MM.1S (cell line): ENCODE measurements at regions not wholly inside any gene's neighbourhood (a gene's known extent, or its start where the extent isn't known, plus 50 kb on each side); places are given as distances from the start of the nearest gene placed in this dataset.

ENCODE experiments used
- DNase-seq: peaks from one replicate; pipeline ENCODE4 v3.0.0-alpha.2; 2015
- H2AFZ ChIP-seq: fragments of 300-600 bp; sonication (generic); 2 replicates; pipeline ENCODE4 v1.6.0; 2016; ENCODE audit warnings: antibody characterized with exemption, low read length
- H3F3A ChIP-seq: fragments of 300-600 bp; sonication (generic); 2 replicates; pipeline ENCODE4 v1.6.1; 2016; ENCODE audit warnings: mild to moderate bottlenecking, antibody characterized with exemption, low read length, moderate library complexity, mixed read lengths; ENCODE audit not compliant: insufficient read depth
- H3K27ac ChIP-seq: fragments of 300-600 bp; sonication (generic); 2 replicates; pipeline ENCODE4 v1.5.1; 2016; ENCODE audit warnings: mild to moderate bottlenecking, low read length
- H3K27me3 ChIP-seq: fragments of 300-600 bp; sonication (generic); replicated peaks from 2 replicates; pipeline ENCODE4 v1.6.0; 2016; ENCODE audit warnings: low read length; ENCODE audit not compliant: insufficient read depth
- H3K36me3 ChIP-seq: fragments of 300-600 bp; sonication (generic); replicated peaks from 2 replicates; pipeline ENCODE4 v1.6.1; 2016; ENCODE audit warnings: mild to moderate bottlenecking, low read length, mixed read lengths; ENCODE audit not compliant: insufficient read depth
- H3K4me1 ChIP-seq: fragments of 300-600 bp; sonication (generic); 2 replicates; pipeline ENCODE4 v1.6.1; 2016; ENCODE audit warnings: low read length, mixed read lengths
- H3K4me2 ChIP-seq: fragments of 300-600 bp; sonication (generic); 2 replicates; pipeline ENCODE4 v1.6.0; 2016; ENCODE audit warnings: low read depth, low read length
- H3K4me3 ChIP-seq: fragments of 300-600 bp; sonication (generic); 2 replicates; pipeline ENCODE4 v1.5.1; 2016; ENCODE audit warnings: low read length, mixed read lengths
- H3K79me2 ChIP-seq: fragments of 300-600 bp; sonication (generic); 2 replicates; pipeline ENCODE4 v1.6.1; 2016; ENCODE audit warnings: mixed run types, low read length, mixed read lengths
- H3K9ac ChIP-seq: fragments of 300-600 bp; sonication (generic); 2 replicates; pipeline ENCODE4 v1.6.1; 2016; ENCODE audit warnings: low read length, mixed read lengths
- H3K9me2 ChIP-seq: fragments of 300-600 bp; sonication (generic); replicated peaks from 2 replicates; pipeline ENCODE4 v1.6.1; 2016; ENCODE audit warnings: mild to moderate bottlenecking, low read length, mixed read lengths; ENCODE audit not compliant: insufficient read depth
- H3K9me3 ChIP-seq: fragments of 300-600 bp; sonication (generic); replicated peaks from 2 replicates; pipeline ENCODE4 v1.6.1; 2016; ENCODE audit warnings: mild to moderate bottlenecking, low read length, mixed read lengths; ENCODE audit not compliant: insufficient read depth
- H4K20me1 ChIP-seq: fragments of 300-600 bp; sonication (generic); 2 replicates; pipeline ENCODE4 v1.6.1; 2016; ENCODE audit warnings: mild to moderate bottlenecking, low read length, moderate library complexity, mixed read lengths; ENCODE audit not compliant: insufficient read depth
- EZH2 ChIP-seq: fragments of 300-600 bp; sonication (generic); optimal IDR thresholded peaks from 2 replicates; pipeline ENCODE3; 2017; ENCODE audit warnings: low read depth, mild to moderate bottlenecking, antibody characterized with exemption, low read length, mixed read lengths
- EZH2phosphoT487 ChIP-seq: fragments of 300-600 bp; sonication (generic); IDR thresholded peaks from 2 replicates; pipeline ENCODE4 v1.6.1; 2018; ENCODE audit warnings: antibody characterized with exemption, low read length
- TF ChIP-seq, protein P1 (sequence below): fragments of 300-600 bp; sonication (generic); IDR thresholded peaks from 2 replicates; pipeline ENCODE4 v1.5.1; 2016; ENCODE audit warnings: antibody characterized with exemption, low read length, mixed read lengths

DNA sequence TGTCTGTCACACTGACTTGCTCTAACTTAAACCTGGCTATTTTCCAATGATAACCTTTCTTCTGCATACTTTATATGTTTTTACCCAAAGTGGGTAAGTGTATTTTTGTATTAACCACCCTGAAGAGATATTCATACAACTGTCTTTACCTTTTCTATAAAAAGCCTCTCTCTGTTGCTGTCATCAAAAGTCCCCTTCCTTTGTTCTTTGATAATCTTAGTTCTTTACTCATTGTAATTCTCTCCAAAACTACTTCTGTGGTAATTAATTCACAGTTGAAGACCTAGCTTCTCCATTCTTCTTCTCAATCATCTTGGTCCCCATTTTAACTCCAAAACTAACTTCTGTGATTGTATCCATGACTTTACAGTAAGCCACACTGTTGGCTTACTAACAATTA, 479.7 kb upstream of the MGAT4C start:
- Histone ChIP-seq H3K4me1 (no peaks in the 10 kb centered on the region), H3K9ac (no peak overlapping the region), H3K27ac (no peak overlapping the region), H4K20me1 (no peaks in the 10 kb centered on the region), H3K79me2 (no peaks in the 10 kb centered on the region), H3K27me3 (no peaks in the 10 kb centered on the region), H3K9me3 (no peaks in the 10 kb centered on the region), H3K4me3 (no peak overlapping the region), H3K36me3 (no peaks in the 10 kb centered on the region), H2AFZ (no peak overlapping the region), H3F3A (no peaks in the 10 kb centered on the region), H3K9me2 (no peaks in the 10 kb centered on the region), H3K4me2 (no peak overlapping the region)
- DNase-seq, result no peak
- TF ChIP-seq EZH2, result no peak
- no peak for TF ChIP-seq EZH2phosphoT487

GRCh38 chr12:86735072-86735471, 478.9 kb upstream of the MGAT4C start:
- TF ChIP-seq EZH2phosphoT487 (no peak), EZH2 (no peak)
- TF ChIP-seq, protein P1, sequence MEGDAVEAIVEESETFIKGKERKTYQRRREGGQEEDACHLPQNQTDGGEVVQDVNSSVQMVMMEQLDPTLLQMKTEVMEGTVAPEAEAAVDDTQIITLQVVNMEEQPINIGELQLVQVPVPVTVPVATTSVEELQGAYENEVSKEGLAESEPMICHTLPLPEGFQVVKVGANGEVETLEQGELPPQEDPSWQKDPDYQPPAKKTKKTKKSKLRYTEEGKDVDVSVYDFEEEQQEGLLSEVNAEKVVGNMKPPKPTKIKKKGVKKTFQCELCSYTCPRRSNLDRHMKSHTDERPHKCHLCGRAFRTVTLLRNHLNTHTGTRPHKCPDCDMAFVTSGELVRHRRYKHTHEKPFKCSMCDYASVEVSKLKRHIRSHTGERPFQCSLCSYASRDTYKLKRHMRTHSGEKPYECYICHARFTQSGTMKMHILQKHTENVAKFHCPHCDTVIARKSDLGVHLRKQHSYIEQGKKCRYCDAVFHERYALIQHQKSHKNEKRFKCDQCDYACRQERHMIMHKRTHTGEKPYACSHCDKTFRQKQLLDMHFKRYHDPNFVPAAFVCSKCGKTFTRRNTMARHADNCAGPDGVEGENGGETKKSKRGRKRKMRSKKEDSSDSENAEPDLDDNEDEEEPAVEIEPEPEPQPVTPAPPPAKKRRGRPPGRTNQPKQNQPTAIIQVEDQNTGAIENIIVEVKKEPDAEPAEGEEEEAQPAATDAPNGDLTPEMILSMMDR, result no peak
- no peak overlapping the region for H3K27ac ChIP-seq
- no peaks in the 10 kb centered on the region for H3K79me2 ChIP-seq
- DNase-seq, result no peak
- H3K4me1 ChIP-seq, result no peaks in the 10 kb centered on the region
- H3K9ac ChIP-seq, result no peak overlapping the region
- no peaks in the 10 kb centered on the region for H3K9me3 ChIP-seq
- no peaks in the 10 kb centered on the region for H4K20me1 ChIP-seq
- no peak overlapping the region for H3K4me3 ChIP-seq
- H3K36me3 ChIP-seq, result no peaks in the 10 kb centered on the region
- no peaks in the 10 kb centered on the region for H3K27me3 ChIP-seq
- H2AFZ ChIP-seq, result no peak overlapping the region
- no peaks in the 10 kb centered on the region for H3K9me2 ChIP-seq
- H3K4me2 ChIP-seq, result no peak overlapping the region
- no peaks in the 10 kb centered on the region for H3F3A ChIP-seq

DNA sequence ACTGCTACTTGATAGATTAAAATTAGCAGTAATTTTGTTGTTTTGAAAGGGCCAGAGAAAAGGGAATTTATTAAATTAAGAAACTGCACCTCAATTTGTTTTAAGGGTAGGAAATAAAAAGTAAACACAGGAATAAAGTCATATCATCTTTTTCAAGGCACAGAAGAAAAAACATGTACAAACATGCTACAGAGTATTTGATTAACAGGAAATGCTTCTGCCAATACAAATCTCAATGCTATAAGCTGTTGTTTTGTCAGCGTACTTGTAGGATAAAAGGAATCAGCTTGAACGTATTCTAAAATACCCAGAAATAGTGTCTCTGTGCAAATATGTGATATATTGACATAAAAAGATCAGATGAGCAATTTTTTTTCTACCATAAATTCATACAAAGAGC, 474.0 kb upstream of the MGAT4C start:
- Histone ChIP-seq H3K4me3 (no peak overlapping the region), H3K4me1 (no peaks in the 10 kb centered on the region), H3K9ac (no peak overlapping the region), H3K4me2 (no peak overlapping the region), H3K27me3 (no peaks in the 10 kb centered on the region), H4K20me1 (no peaks in the 10 kb centered on the region), H3K9me3 (no peaks in the 10 kb centered on the region), H3K9me2 (no peaks in the 10 kb centered on the region), H3K79me2 (no peaks in the 10 kb centered on the region), H3K27ac (no peak overlapping the region), H3F3A (no peaks in the 10 kb centered on the region), H2AFZ (no peak overlapping the region), H3K36me3 (no peaks in the 10 kb centered on the region)
- TF ChIP-seq EZH2, result no peak
- no peak for TF ChIP-seq EZH2phosphoT487
- TF ChIP-seq, protein P1, result no peak
- no peak for DNase-seq

- no peaks in the 10 kb centered on the region for H3K9me3 ChIP-seq
These were observed 473.5 kb upstream of the MGAT4C start for GRCh38 chr12:86729739-86730138.

More at GRCh38 chr12:86729739-86730138, 473.5 kb upstream of the MGAT4C start:
- no peaks in the 10 kb centered on the region for H4K20me1 ChIP-seq
- DNase-seq, result no peak
- no peak overlapping the region for H3K4me2 ChIP-seq
- no peak overlapping the region for H3K27ac ChIP-seq
- no peaks in the 10 kb centered on the region for H3F3A ChIP-seq
- H2AFZ ChIP-seq, result no peak overlapping the region
- TF ChIP-seq, protein P1, result no peak
- TF ChIP-seq EZH2phosphoT487 (no peak), EZH2 (no peak)
- H3K9me2 ChIP-seq, result no peaks in the 10 kb centered on the region
- no peaks in the 10 kb centered on the region for H3K27me3 ChIP-seq
- H3K9ac ChIP-seq, result no peak overlapping the region
- H3K79me2 ChIP-seq, result no peaks in the 10 kb centered on the region
- no peaks in the 10 kb centered on the region for H3K36me3 ChIP-seq
- no peaks in the 10 kb centered on the region for H3K4me1 ChIP-seq
- no peak overlapping the region for H3K4me3 ChIP-seq
